SHP77 treated with DMSO at 0.1 percent for 48 hours (cell line): ENCODE measurements at regions not wholly inside any gene's neighbourhood (a gene's known extent, or its start where the extent isn't known, plus 50 kb on each side); places are given as distances from the start of the nearest gene placed in this dataset.

Experiments
- DNase-seq: peaks from one replicate; lab custom pipeline; 2025; lab: John Stamatoyannopoulos, UW

- DNase-seq, result no peak
Observed at GRCh38 chrX:9148615-9149399, 114.9 kb upstream of the FAM9B start.

GRCh38 chrX:9149501-9150245 is 115.7 kb upstream of the FAM9B start:
- no peak for DNase-seq

GRCh38 chrX:9151772-9152307 is 117.9 kb upstream of the FAM9B start:
- no peak for DNase-seq

- no peak for DNase-seq
Observed at GRCh38 chrX:9153300-9153699, 119.4 kb upstream of the FAM9B start.

GRCh38 chrX:9158611-9159010 is 124.7 kb upstream of the FAM9B start:
- no peak for DNase-seq

GRCh38 chrX:9160698-9161329 is 126.9 kb upstream of the FAM9B start:
- DNase-seq, result no peak

- DNase-seq, result no peak
Observed at GRCh38 chrX:9162698-9163097, 128.8 kb upstream of the FAM9B start.

- DNase-seq, result peak; percentile 26
Observed at GRCh38 chrX:9163214-9163709, 129.3 kb upstream of the FAM9B start.

GRCh38 chrX:9164086-9164485 is 130.2 kb upstream of the FAM9B start:
- DNase-seq, result no peak

- DNase-seq, result no peak
Observed at GRCh38 chrX:9164533-9165426, 130.9 kb upstream of the FAM9B start.

- DNase-seq, result no peak
Observed at GRCh38 chrX:9166584-9166944, 132.6 kb upstream of the FAM9B start.

GRCh38 chrX:9171841-9172463 is 138.0 kb upstream of the FAM9B start:
- DNase-seq, result no peak

GRCh38 chrX:9172464-9172850 is 138.5 kb upstream of the FAM9B start:
- no peak for DNase-seq

GRCh38 chrX:9180623-9181022 is 146.7 kb upstream of the FAM9B start:
- DNase-seq, result no peak

- DNase-seq, result no peak
Observed at GRCh38 chrX:9182041-9182440, 148.1 kb upstream of the FAM9B start.

- no peak for DNase-seq
Observed at GRCh38 chrX:9183481-9183880, 149.6 kb upstream of the FAM9B start.

GRCh38 chrX:9184211-9184610 is 150.3 kb upstream of the FAM9B start:
- DNase-seq, result no peak

GRCh38 chrX:9188117-9188516 is 154.2 kb upstream of the FAM9B start:
- DNase-seq, result peak; percentile 49

GRCh38 chrX:9189286-9189685 is 155.4 kb upstream of the FAM9B start:
- DNase-seq, result peak; percentile 36

GRCh38 chrX:9191392-9191791 is 157.5 kb upstream of the FAM9B start:
- no peak for DNase-seq

- no peak for DNase-seq
Observed at GRCh38 chrX:9195199-9195880, 161.4 kb upstream of the FAM9B start.
